Keratinocyte (primary cell): ENCODE measurements at regions not wholly inside any gene's neighbourhood (a gene's known extent, or its start where the extent isn't known, plus 50 kb on each side); places are given as distances from the start of the nearest gene placed in this dataset.

ENCODE experiments used
- DNase-seq: peaks from one replicate; pipeline ENCODE4 v3.0.0-alpha.2; 2011; ENCODE audit warnings: low read depth, missing footprints, low spot score
- FAIRE-seq: peaks from 2 replicates; lab custom pipeline; 2011; peaks lifted over from hg19 to GRCh38; lab: Jason Lieb, UNC
- H2AFZ ChIP-seq: 2 replicates; pipeline ENCODE4 v1.6.0; 2012; ENCODE audit warnings: low read length, control low read depth, inconsistent platforms; ENCODE audit not compliant: control insufficient read depth
- H3K27ac ChIP-seq: 2 replicates; pipeline ENCODE4 v1.5.1; 2011; ENCODE audit warnings: low read length; ENCODE audit not compliant: control insufficient read depth, insufficient read depth
- H3K27me3 ChIP-seq: 3 replicates; pipeline ENCODE4 v1.6.0; 2011; ENCODE audit warnings: low read length; ENCODE audit not compliant: control insufficient read depth, insufficient read depth; ENCODE audit errors: extremely low read depth
- H3K36me3 ChIP-seq, 2 experiments: 2 replicates in 1 of 2; 3 replicates in 1 of 2; pipeline ENCODE4 v1.5.1; 2011; ENCODE audit warnings: low read length in 2 of 2, mild to moderate bottlenecking in 1 of 2; ENCODE audit not compliant: control insufficient read depth in 2 of 2, insufficient read depth in 2 of 2; ENCODE audit errors: extremely low read depth in 1 of 2
- H3K4me1 ChIP-seq: 3 replicates; pipeline ENCODE4 v1.5.1; 2011; ENCODE audit warnings: low read length; ENCODE audit not compliant: control insufficient read depth, insufficient read depth; ENCODE audit errors: extremely low read depth
- H3K4me2 ChIP-seq: 3 replicates; pipeline ENCODE4 v1.6.0; 2011; ENCODE audit warnings: low read depth, low read length; ENCODE audit not compliant: control insufficient read depth, insufficient read depth; ENCODE audit errors: extremely low read depth
- H3K4me3 ChIP-seq, 3 experiments: fragments of 200-600 bp in 1 of 3; sonication (generic) in 1 of 3; 2 replicates in 2 of 3; 3 replicates in 1 of 3; pipeline ENCODE4 v1.5.1; 2011 to 2016; ENCODE audit warnings: low read length in 3 of 3, mild to moderate bottlenecking in 3 of 3, control low read depth in 2 of 3, inconsistent platforms in 1 of 3, low read depth in 1 of 3, mixed read lengths in 1 of 3, mixed run types in 1 of 3, moderate library complexity in 1 of 3; ENCODE audit not compliant: control insufficient read depth in 2 of 3, insufficient read depth in 2 of 3; ENCODE audit errors: extremely low read depth in 1 of 3
- H3K79me2 ChIP-seq: 2 replicates; pipeline ENCODE4 v1.6.0; 2012; ENCODE audit warnings: low read length; ENCODE audit not compliant: control insufficient read depth, insufficient read depth
- H3K9ac ChIP-seq: 3 replicates; pipeline ENCODE4 v1.6.0; 2011; ENCODE audit warnings: low read length; ENCODE audit not compliant: control insufficient read depth, insufficient read depth; ENCODE audit errors: extremely low read depth
- H3K9me1 ChIP-seq: 3 replicates; pipeline ENCODE4 v1.6.0; 2011; ENCODE audit warnings: low read length; ENCODE audit not compliant: control insufficient read depth, insufficient read depth; ENCODE audit errors: extremely low read depth
- H3K9me3 ChIP-seq: 2 replicates; pipeline ENCODE4 v1.5.1; 2012; ENCODE audit warnings: low read depth, low read length; ENCODE audit not compliant: control insufficient read depth
- H4K20me1 ChIP-seq: 3 replicates; pipeline ENCODE4 v1.6.0; 2011; ENCODE audit warnings: low read length; ENCODE audit not compliant: control insufficient read depth, insufficient read depth; ENCODE audit errors: extremely low read depth
- CTCF ChIP-seq, 3 experiments: IDR thresholded peaks in 1 of 3; conservative IDR thresholded peaks in 1 of 3; optimal IDR thresholded peaks in 1 of 3; 2 replicates in 2 of 3; 3 replicates in 1 of 3; pipeline versions ENCODE3 to v1.5.1; 2011; ENCODE audit warnings: low read length in 3 of 3, mild to moderate bottlenecking in 3 of 3, moderate library complexity in 2 of 3, control low read depth in 1 of 3, inconsistent platforms in 1 of 3; ENCODE audit not compliant: insufficient read depth in 2 of 3; ENCODE audit errors: extremely low read depth in 1 of 3
- EZH2 ChIP-seq: IDR thresholded peaks from one replicate; pipeline ENCODE4 v1.6.1; 2012; ENCODE audit warnings: inconsistent platforms, mild to moderate bottlenecking, low read length, moderate library complexity
- dilution Hi-C: fragments of 300-500 bp; cut with MboI; formaldehyde crosslinking; loops from one replicate; pipeline ENCODE4 v1.7.0; 2020; ENCODE audit warnings: low sequenced_read_pairs; ENCODE audit not compliant: extremely low pct_ligation_motif_present

GRCh38 chr2:120453635-120453998 lies 107.7 kb downstream of the INHBB start:
- TF ChIP-seq EZH2 (no peak), CTCF (optimal IDR thresholded peaks at IDR 0.05 in 1 of 3, IDR thresholded peaks at IDR 0.05 in 1 of 3, conservative IDR thresholded peaks at IDR 0.05 in 1 of 3; ENCODE audit: extremely low read depth in 1 of 3, insufficient read depth in 2 of 3, low read length in 3 of 3) (no peak)
- Histone ChIP-seq H3K27me3 (no peaks in the 10 kb centered on the region), H4K20me1 (no peaks in the 10 kb centered on the region), H3K9me1 (no peaks in the 10 kb centered on the region), H3K9me3 (no peaks in the 10 kb centered on the region), H3K4me2 (no peak overlapping the region), H3K27ac (no peak overlapping the region), H3K9ac (no peak overlapping the region), H3K4me1 (no peaks in the 10 kb centered on the region), H3K4me3 (no peak overlapping the region), H3K36me3 (no peaks in the 10 kb centered on the region), H2AFZ (no peak overlapping the region), H3K79me2 (no peaks in the 10 kb centered on the region)
- no peak for FAIRE-seq
- dilution Hi-C loops, result no loop called here
- DNase-seq, result no peak

- H2AFZ ChIP-seq, result no peak overlapping the region
- TF ChIP-seq CTCF (optimal IDR thresholded peaks at IDR 0.05 in 1 of 3, IDR thresholded peaks at IDR 0.05 in 1 of 3, conservative IDR thresholded peaks at IDR 0.05 in 1 of 3; ENCODE audit: extremely low read depth in 1 of 3, insufficient read depth in 2 of 3, low read length in 3 of 3) (no peak), EZH2 (no peak)
- H3K27ac ChIP-seq, result no peak overlapping the region
- no peaks in the 10 kb centered on the region for H3K79me2 ChIP-seq
- H3K9me1 ChIP-seq, result no peaks in the 10 kb centered on the region
- dilution Hi-C loops, result no loop called here
- no peaks in the 10 kb centered on the region for H3K9me3 ChIP-seq
- DNase-seq (no peak), FAIRE-seq (no peak)
- no peak overlapping the region for H3K9ac ChIP-seq
- H3K27me3 ChIP-seq, result no peaks in the 10 kb centered on the region
- H3K36me3 ChIP-seq, result no peaks in the 10 kb centered on the region
- no peaks in the 10 kb centered on the region for H4K20me1 ChIP-seq
- H3K4me1 ChIP-seq, result no peaks in the 10 kb centered on the region
- no peak overlapping the region for H3K4me2 ChIP-seq
- no peak overlapping the region for H3K4me3 ChIP-seq
These were observed 108.9 kb downstream of the INHBB start for GRCh38 chr2:120454654-120455385.
